MM.1S (cell line): ENCODE measurements at regions not wholly inside any gene's neighbourhood (a gene's known extent, or its start where the extent isn't known, plus 50 kb on each side); places are given as distances from the start of the nearest gene placed in this dataset.

ENCODE experiments used
- DNase-seq: peaks from one replicate; pipeline ENCODE4 v3.0.0-alpha.2; 2015
- H2AFZ ChIP-seq: fragments of 300-600 bp; sonication (generic); 2 replicates; pipeline ENCODE4 v1.6.0; 2016; ENCODE audit warnings: antibody characterized with exemption, low read length
- H3F3A ChIP-seq: fragments of 300-600 bp; sonication (generic); 2 replicates; pipeline ENCODE4 v1.6.1; 2016; ENCODE audit warnings: mild to moderate bottlenecking, antibody characterized with exemption, low read length, moderate library complexity, mixed read lengths; ENCODE audit not compliant: insufficient read depth
- H3K27ac ChIP-seq: fragments of 300-600 bp; sonication (generic); 2 replicates; pipeline ENCODE4 v1.5.1; 2016; ENCODE audit warnings: mild to moderate bottlenecking, low read length
- H3K27me3 ChIP-seq: fragments of 300-600 bp; sonication (generic); replicated peaks from 2 replicates; pipeline ENCODE4 v1.6.0; 2016; ENCODE audit warnings: low read length; ENCODE audit not compliant: insufficient read depth
- H3K36me3 ChIP-seq: fragments of 300-600 bp; sonication (generic); replicated peaks from 2 replicates; pipeline ENCODE4 v1.6.1; 2016; ENCODE audit warnings: mild to moderate bottlenecking, low read length, mixed read lengths; ENCODE audit not compliant: insufficient read depth
- H3K4me1 ChIP-seq: fragments of 300-600 bp; sonication (generic); 2 replicates; pipeline ENCODE4 v1.6.1; 2016; ENCODE audit warnings: low read length, mixed read lengths
- H3K4me2 ChIP-seq: fragments of 300-600 bp; sonication (generic); 2 replicates; pipeline ENCODE4 v1.6.0; 2016; ENCODE audit warnings: low read depth, low read length
- H3K4me3 ChIP-seq: fragments of 300-600 bp; sonication (generic); 2 replicates; pipeline ENCODE4 v1.5.1; 2016; ENCODE audit warnings: low read length, mixed read lengths
- H3K79me2 ChIP-seq: fragments of 300-600 bp; sonication (generic); 2 replicates; pipeline ENCODE4 v1.6.1; 2016; ENCODE audit warnings: mixed run types, low read length, mixed read lengths
- H3K9ac ChIP-seq: fragments of 300-600 bp; sonication (generic); 2 replicates; pipeline ENCODE4 v1.6.1; 2016; ENCODE audit warnings: low read length, mixed read lengths
- H3K9me2 ChIP-seq: fragments of 300-600 bp; sonication (generic); replicated peaks from 2 replicates; pipeline ENCODE4 v1.6.1; 2016; ENCODE audit warnings: mild to moderate bottlenecking, low read length, mixed read lengths; ENCODE audit not compliant: insufficient read depth
- H3K9me3 ChIP-seq: fragments of 300-600 bp; sonication (generic); replicated peaks from 2 replicates; pipeline ENCODE4 v1.6.1; 2016; ENCODE audit warnings: mild to moderate bottlenecking, low read length, mixed read lengths; ENCODE audit not compliant: insufficient read depth
- H4K20me1 ChIP-seq: fragments of 300-600 bp; sonication (generic); 2 replicates; pipeline ENCODE4 v1.6.1; 2016; ENCODE audit warnings: mild to moderate bottlenecking, low read length, moderate library complexity, mixed read lengths; ENCODE audit not compliant: insufficient read depth
- CTCF ChIP-seq: fragments of 300-600 bp; sonication (generic); IDR thresholded peaks from 2 replicates; pipeline ENCODE4 v1.5.1; 2016; ENCODE audit warnings: antibody characterized with exemption, low read length, mixed read lengths
- EZH2 ChIP-seq: fragments of 300-600 bp; sonication (generic); optimal IDR thresholded peaks from 2 replicates; pipeline ENCODE3; 2017; ENCODE audit warnings: low read depth, mild to moderate bottlenecking, antibody characterized with exemption, low read length, mixed read lengths
- EZH2phosphoT487 ChIP-seq: fragments of 300-600 bp; sonication (generic); IDR thresholded peaks from 2 replicates; pipeline ENCODE4 v1.6.1; 2018; ENCODE audit warnings: antibody characterized with exemption, low read length

- no peaks in the 10 kb centered on the region for H3K36me3 ChIP-seq
- H4K20me1 ChIP-seq: no peaks in the 10 kb centered on the region
- H3K9ac ChIP-seq: no peak overlapping the region
- H3K27me3 ChIP-seq: peaks cover 47% of the 10 kb centered on the region
- no peaks in the 10 kb centered on the region for H3F3A ChIP-seq
- no peaks in the 10 kb centered on the region for H3K4me1 ChIP-seq
- no peak overlapping the region for H3K4me3 ChIP-seq
- no peaks in the 10 kb centered on the region for H3K9me2 ChIP-seq
- no peaks in the 10 kb centered on the region for H3K9me3 ChIP-seq
- TF ChIP-seq EZH2phosphoT487 (no peak), EZH2 (no peak), CTCF (no peak)
- H3K4me2 ChIP-seq: no peak overlapping the region
- no peak overlapping the region for H2AFZ ChIP-seq
- H3K79me2 ChIP-seq: no peaks in the 10 kb centered on the region
- no peak overlapping the region for H3K27ac ChIP-seq
- no peak for DNase-seq
Observed at GRCh38 chr16:85370543-85370880, 242.6 kb upstream of the GSE1 start.

GRCh38 chr16:85370881-85371651 is 242.1 kb upstream of the GSE1 start:
- no peaks in the 10 kb centered on the region for H3K4me1 ChIP-seq
- H3K79me2 ChIP-seq: no peaks in the 10 kb centered on the region
- peaks cover 43% of the 10 kb centered on the region for H3K27me3 ChIP-seq
- H3K4me3 ChIP-seq: no peak overlapping the region
- no peaks in the 10 kb centered on the region for H3F3A ChIP-seq
- no peak overlapping the region for H3K4me2 ChIP-seq
- TF ChIP-seq EZH2phosphoT487 (no peak), CTCF (no peak), EZH2 (no peak)
- DNase-seq: no peak
- no peaks in the 10 kb centered on the region for H3K36me3 ChIP-seq
- H4K20me1 ChIP-seq: no peaks in the 10 kb centered on the region
- no peak overlapping the region for H3K9ac ChIP-seq
- H2AFZ ChIP-seq: no peak overlapping the region
- no peaks in the 10 kb centered on the region for H3K9me3 ChIP-seq
- H3K9me2 ChIP-seq: no peaks in the 10 kb centered on the region
- no peak overlapping the region for H3K27ac ChIP-seq

DNA sequence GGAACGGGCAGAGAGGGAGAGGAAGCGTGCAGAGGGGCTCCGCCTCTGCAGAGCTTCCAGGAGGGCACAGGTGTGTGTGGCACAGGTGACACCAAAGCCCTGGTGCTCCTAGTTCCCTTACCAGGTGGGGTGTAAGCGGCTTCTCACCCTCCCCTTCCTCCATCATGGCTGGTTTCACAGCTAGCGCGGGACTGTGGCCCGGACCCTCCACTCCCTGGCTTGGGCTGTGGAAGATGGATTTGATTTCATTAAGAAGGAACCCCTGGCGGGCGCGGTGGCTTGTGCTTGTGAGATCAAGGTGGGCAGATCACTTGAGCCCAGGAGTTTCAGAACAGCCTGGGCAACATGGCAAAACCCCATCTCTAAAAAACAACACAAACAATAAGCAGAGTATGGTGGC is 241.2 kb upstream of the GSE1 start:
- Histone ChIP-seq H3K36me3 (no peaks in the 10 kb centered on the region), H3K9ac (no peak overlapping the region), H3K27me3 (peaks cover 43% of the 10 kb centered on the region), H3K9me3 (no peaks in the 10 kb centered on the region), H3F3A (no peaks in the 10 kb centered on the region), H3K27ac (no peak overlapping the region), H3K4me3 (no peak overlapping the region), H4K20me1 (no peaks in the 10 kb centered on the region), H3K4me2 (no peak overlapping the region), H3K9me2 (no peaks in the 10 kb centered on the region), H3K4me1 (no peaks in the 10 kb centered on the region), H2AFZ (no peak overlapping the region), H3K79me2 (no peaks in the 10 kb centered on the region)
- DNase-seq: no peak
- TF ChIP-seq CTCF: no peak
- TF ChIP-seq EZH2: no peak
- no peak for TF ChIP-seq EZH2phosphoT487
